ENCODE measurements at regions not wholly inside any gene's neighbourhood (a gene's known extent, or its start where the extent isn't known, plus 50 kb on each side); places are given as distances from the start of the nearest gene placed in this dataset.

GRCh38 chr2:191739194-191739593, 61.3 kb downstream of the NABP1 start:
- TF ChIP-seq CTCF (IDR thresholded peaks at IDR 0.05) (no peak), POLR2A (IDR thresholded peaks at IDR 0.05) (no peak)
